ENCODE measurements at regions not wholly inside any gene's neighbourhood (a gene's known extent, or its start where the extent isn't known, plus 50 kb on each side); places are given as distances from the start of the nearest gene placed in this dataset.

- CTCF ChIA-PET, result no interaction called here
- H3K27ac Mint-ChIP-seq (ENCODE audit: unreplicated experiment), result no peak overlapping the region
- BruUV-seq (replicated peaks), result no TSS peak
Observed at GRCh38 chr1:82510431-82510830, 709.7 kb downstream of the ADGRL2 start.

DNA sequence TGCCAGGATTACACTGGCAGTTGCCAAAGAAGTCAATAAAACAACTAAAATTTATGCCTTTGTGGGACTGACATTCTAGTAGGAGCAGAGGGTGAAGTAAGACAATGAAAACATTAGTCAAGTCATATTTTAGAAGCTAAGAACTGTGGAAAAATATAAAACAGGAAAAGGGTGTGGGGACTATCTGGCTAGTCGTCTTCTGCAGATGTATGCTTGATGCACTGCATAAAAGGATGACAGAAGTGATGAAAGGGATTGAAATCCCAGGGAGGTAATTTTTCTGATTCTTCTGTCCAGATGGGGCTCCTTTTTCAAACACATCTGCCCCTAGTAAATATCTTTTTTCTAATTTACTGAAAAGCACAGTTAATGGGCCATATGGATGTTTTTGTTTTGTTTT lies 706.3 kb downstream of the ADGRL2 start:
- CTCF ChIA-PET, result no interaction called here
- Mint-ChIP-seq H3K27ac (ENCODE audit: unreplicated experiment) (no peak overlapping the region), H3K4me1 (ENCODE audit: low read depth, unreplicated experiment) (no peaks in the 10 kb centered on the region), H3K4me3 (ENCODE audit: low read depth, unreplicated experiment) (no peak overlapping the region), H3K9me3 (ENCODE audit: low read depth, unreplicated experiment) (peaks cover 9% of the 10 kb centered on the region), H3K27me3 (ENCODE audit: unreplicated experiment) (no peaks in the 10 kb centered on the region), H3K36me3 (ENCODE audit: insufficient read depth, unreplicated experiment) (no peaks in the 10 kb centered on the region)
- TF ChIP-seq CTCF (IDR thresholded peaks at IDR 0.05; ENCODE audit: unreplicated experiment), result no peak
- no TSS peak for BruUV-seq (replicated peaks)
- DNase-seq, result no peak
- intact Hi-C loops (cut with micrococcal nuclease; ENCODE audit: unreplicated experiment), result no loop called here

More at GRCh38 chr1:82510431-82510830, 709.7 kb downstream of the ADGRL2 start:
- H3K4me3 Mint-ChIP-seq (ENCODE audit: low read depth, unreplicated experiment), result no peak overlapping the region
- H3K4me1 Mint-ChIP-seq (ENCODE audit: low read depth, unreplicated experiment), result no peaks in the 10 kb centered on the region
- peaks cover 9% of the 10 kb centered on the region for H3K9me3 Mint-ChIP-seq (ENCODE audit: low read depth, unreplicated experiment)
- intact Hi-C loops (cut with micrococcal nuclease; ENCODE audit: unreplicated experiment), result no loop called here
- H3K36me3 Mint-ChIP-seq (ENCODE audit: insufficient read depth, unreplicated experiment), result no peaks in the 10 kb centered on the region
- no peaks in the 10 kb centered on the region for H3K27me3 Mint-ChIP-seq (ENCODE audit: unreplicated experiment)
- no peak for TF ChIP-seq CTCF (IDR thresholded peaks at IDR 0.05; ENCODE audit: unreplicated experiment)
- DNase-seq, result no peak

DNA sequence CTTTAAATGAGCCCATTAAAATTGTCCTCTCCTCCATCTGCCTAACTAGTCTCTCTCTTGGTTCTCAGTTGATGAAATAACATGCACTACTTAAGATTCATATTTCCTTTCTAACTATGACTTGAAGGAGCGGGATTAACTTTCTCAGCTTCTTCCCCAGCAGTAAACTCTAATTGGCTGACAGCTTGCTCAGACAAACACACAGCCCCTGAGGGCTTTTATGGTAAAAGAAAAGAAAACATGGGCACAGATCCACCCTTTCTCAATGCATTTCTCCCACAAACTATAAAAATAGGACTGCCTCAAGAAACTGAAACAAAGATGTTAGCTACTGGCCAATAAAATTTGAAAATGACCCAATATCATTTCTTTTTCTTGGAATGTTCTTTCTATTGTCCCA lies 703.1 kb downstream of the ADGRL2 start:
- TF ChIP-seq CTCF (IDR thresholded peaks at IDR 0.05; ENCODE audit: unreplicated experiment), result no peak
- no peaks in the 10 kb centered on the region for H3K4me1 Mint-ChIP-seq (ENCODE audit: low read depth, unreplicated experiment)
- H3K9me3 Mint-ChIP-seq (ENCODE audit: low read depth, unreplicated experiment), result peaks cover 9% of the 10 kb centered on the region
- no peaks in the 10 kb centered on the region for H3K36me3 Mint-ChIP-seq (ENCODE audit: insufficient read depth, unreplicated experiment)
- no TSS peak for BruUV-seq (replicated peaks)
- no peak overlapping the region for H3K27ac Mint-ChIP-seq (ENCODE audit: unreplicated experiment)
- CTCF ChIA-PET, result no interaction called here
- no peak overlapping the region for H3K4me3 Mint-ChIP-seq (ENCODE audit: low read depth, unreplicated experiment)
- no peaks in the 10 kb centered on the region for H3K27me3 Mint-ChIP-seq (ENCODE audit: unreplicated experiment)
- intact Hi-C loops (cut with micrococcal nuclease; ENCODE audit: unreplicated experiment), result no loop called here
- no peak for DNase-seq

DNA sequence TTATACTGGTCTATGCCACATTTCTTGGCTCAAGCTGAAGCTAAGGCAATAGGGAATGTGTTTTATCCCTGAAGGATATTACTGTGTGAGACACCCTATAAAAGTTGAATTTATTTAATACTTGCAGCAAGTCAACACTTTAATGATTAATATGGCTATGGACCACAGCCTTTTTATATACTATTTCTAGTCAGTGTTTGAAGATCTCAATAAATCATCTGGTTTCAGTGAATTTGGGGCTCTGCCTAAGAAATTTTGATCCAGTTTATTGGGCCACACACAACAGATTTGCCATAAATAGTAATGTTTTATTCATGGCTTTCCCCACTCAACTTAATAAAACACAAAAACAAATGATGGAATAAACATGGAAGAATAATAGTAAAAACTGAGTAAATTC lies 698.3 kb downstream of the ADGRL2 start:
- CTCF ChIA-PET, result no interaction called here
- H3K27me3 Mint-ChIP-seq (ENCODE audit: unreplicated experiment), result no peaks in the 10 kb centered on the region
- no peak overlapping the region for H3K27ac Mint-ChIP-seq (ENCODE audit: unreplicated experiment)
- no peaks in the 10 kb centered on the region for H3K36me3 Mint-ChIP-seq (ENCODE audit: insufficient read depth, unreplicated experiment)
- no peak for TF ChIP-seq CTCF (IDR thresholded peaks at IDR 0.05; ENCODE audit: unreplicated experiment)
- DNase-seq, result no peak
- H3K4me1 Mint-ChIP-seq (ENCODE audit: low read depth, unreplicated experiment), result no peaks in the 10 kb centered on the region
- H3K4me3 Mint-ChIP-seq (ENCODE audit: low read depth, unreplicated experiment), result no peak overlapping the region
- intact Hi-C loops (cut with micrococcal nuclease; ENCODE audit: unreplicated experiment), result no loop called here
- H3K9me3 Mint-ChIP-seq (ENCODE audit: low read depth, unreplicated experiment), result peaks cover 19% of the 10 kb centered on the region
- BruUV-seq (replicated peaks), result no TSS peak

- no TSS peak for BruUV-seq (replicated peaks)
- CTCF ChIA-PET, result no interaction called here
- TF ChIP-seq CTCF (IDR thresholded peaks at IDR 0.05; ENCODE audit: unreplicated experiment), result no peak
- peaks cover 19% of the 10 kb centered on the region for H3K9me3 Mint-ChIP-seq (ENCODE audit: low read depth, unreplicated experiment)
- intact Hi-C loops (cut with micrococcal nuclease; ENCODE audit: unreplicated experiment), result no loop called here
- no peak overlapping the region for H3K4me3 Mint-ChIP-seq (ENCODE audit: low read depth, unreplicated experiment)
- no peaks in the 10 kb centered on the region for H3K36me3 Mint-ChIP-seq (ENCODE audit: insufficient read depth, unreplicated experiment)
- H3K4me1 Mint-ChIP-seq (ENCODE audit: low read depth, unreplicated experiment), result no peaks in the 10 kb centered on the region
- no peak for DNase-seq
- no peak overlapping the region for H3K27ac Mint-ChIP-seq (ENCODE audit: unreplicated experiment)
- no peaks in the 10 kb centered on the region for H3K27me3 Mint-ChIP-seq (ENCODE audit: unreplicated experiment)
Observed at GRCh38 chr1:82494117-82494516, 693.4 kb downstream of the ADGRL2 start.
